Type B pancreatic cell (in vitro differentiated cells): ENCODE measurements at regions not wholly inside any gene's neighbourhood (a gene's known extent, or its start where the extent isn't known, plus 50 kb on each side); places are given as distances from the start of the nearest gene placed in this dataset.
"Not testable (repeated sequence)": the region's sequence is repeated elsewhere in the genome, so short reads cannot be mapped to it uniquely, and the experiment has no call there.

Experiments
- DNase-seq: peaks from one replicate; pipeline ENCODE4 v3.0.0; 2021; ENCODE audit warnings: mixed read lengths; ENCODE audit not compliant: unreplicated experiment; ENCODE audit errors: extremely low spot score
- H3K27ac Mint-ChIP-seq: 2 replicates; pipeline ENCODE4 v1.8.0; 2021; ENCODE audit warnings: mild to moderate bottlenecking, mixed read lengths
- H3K27me3 Mint-ChIP-seq: 2 replicates; pipeline ENCODE4 v1.8.0; 2021; ENCODE audit warnings: mixed read lengths
- H3K36me3 Mint-ChIP-seq: 2 replicates; pipeline ENCODE4 v1.8.0; 2021; ENCODE audit warnings: mixed read lengths
- H3K4me1 Mint-ChIP-seq: one replicate; pipeline ENCODE4 v1.8.0; 2021; ENCODE audit warnings: mixed read lengths; ENCODE audit not compliant: unreplicated experiment
- H3K4me3 Mint-ChIP-seq: 2 replicates; pipeline ENCODE4 v1.8.0; 2021; ENCODE audit warnings: mild to moderate bottlenecking, mixed read lengths
- H3K9me3 Mint-ChIP-seq: 2 replicates; pipeline ENCODE4 v1.8.0; 2021; ENCODE audit warnings: mixed read lengths
- CTCF ChIP-seq: fragments of 200-600 bp; sonication (generic); conservative IDR thresholded peaks from 2 replicates; pipeline ENCODE4 v1.5.0; 2021; ENCODE audit warnings: antibody characterized with exemption, mild to moderate bottlenecking

- no peak overlapping the region for H3K27ac Mint-ChIP-seq
- no peak for TF ChIP-seq CTCF
- peaks cover 24% of the 10 kb centered on the region for H3K27me3 Mint-ChIP-seq
- H3K4me3 Mint-ChIP-seq, result no peak overlapping the region
- peaks cover 20% of the 10 kb centered on the region for H3K4me1 Mint-ChIP-seq
- DNase-seq, result no peak
- H3K36me3 Mint-ChIP-seq, result no peaks in the 10 kb centered on the region
- H3K9me3 Mint-ChIP-seq, result no peaks in the 10 kb centered on the region
Observed at GRCh38 chr17:71029246-71029645, 859.9 kb downstream of the KCNJ2 start.

GRCh38 chr17:71031286-71031685 lies 862.0 kb downstream of the KCNJ2 start:
- not testable (repeated sequence) for H3K36me3 Mint-ChIP-seq, H3K9me3 Mint-ChIP-seq, H3K4me3 Mint-ChIP-seq, H3K27ac Mint-ChIP-seq, DNase-seq
- H3K4me1 Mint-ChIP-seq, result peaks cover 19% of the 10 kb centered on the region
- peaks cover 15% of the 10 kb centered on the region for H3K27me3 Mint-ChIP-seq

- H3K4me3 Mint-ChIP-seq, result peak overlapping the region; percentile 30
- no peak for DNase-seq
Observed at GRCh38 chr17:71032746-71033273, 863.5 kb downstream of the KCNJ2 start.

GRCh38 chr17:71033336-71033735 lies 864.0 kb downstream of the KCNJ2 start:
- no peak for TF ChIP-seq CTCF
- no peak for DNase-seq
- peaks cover 11% of the 10 kb centered on the region for H3K27me3 Mint-ChIP-seq
- no peak overlapping the region for H3K27ac Mint-ChIP-seq
- peaks cover 19% of the 10 kb centered on the region for H3K4me1 Mint-ChIP-seq
- no peaks in the 10 kb centered on the region for H3K9me3 Mint-ChIP-seq
- no peak overlapping the region for H3K4me3 Mint-ChIP-seq
- H3K36me3 Mint-ChIP-seq, result no peaks in the 10 kb centered on the region

More at GRCh38 chr17:71032746-71033273, 863.5 kb downstream of the KCNJ2 start:
- Mint-ChIP-seq H3K9me3 (no peaks in the 10 kb centered on the region), H3K36me3 (no peaks in the 10 kb centered on the region), H3K4me1 (peaks cover 19% of the 10 kb centered on the region), H3K27ac (no peak overlapping the region), H3K27me3 (peaks cover 14% of the 10 kb centered on the region)
- no peak for TF ChIP-seq CTCF

GRCh38 chr17:71035226-71035625 lies 865.9 kb downstream of the KCNJ2 start:
- H3K4me3 Mint-ChIP-seq, result no peak overlapping the region
- H3K4me1 Mint-ChIP-seq, result peaks cover 19% of the 10 kb centered on the region

GRCh38 chr17:71037386-71037785 lies 868.1 kb downstream of the KCNJ2 start:
- no peak for TF ChIP-seq CTCF
- Mint-ChIP-seq H3K4me1 (peaks cover 15% of the 10 kb centered on the region), H3K9me3 (no peaks in the 10 kb centered on the region), H3K27ac (no peak overlapping the region), H3K36me3 (no peaks in the 10 kb centered on the region), H3K27me3 (peaks cover 13% of the 10 kb centered on the region), H3K4me3 (no peak overlapping the region)
- no peak for DNase-seq

More at GRCh38 chr17:71035226-71035625, 865.9 kb downstream of the KCNJ2 start:
- DNase-seq, result no peak
- no peaks in the 10 kb centered on the region for H3K9me3 Mint-ChIP-seq
- H3K27ac Mint-ChIP-seq, result no peak overlapping the region
- no peak for TF ChIP-seq CTCF
- H3K27me3 Mint-ChIP-seq, result peaks cover 7% of the 10 kb centered on the region
- no peaks in the 10 kb centered on the region for H3K36me3 Mint-ChIP-seq
